SJSA1 (cell line): ENCODE measurements at regions not wholly inside any gene's neighbourhood (a gene's known extent, or its start where the extent isn't known, plus 50 kb on each side); places are given as distances from the start of the nearest gene placed in this dataset.

Experiments used
- DNase-seq, 2 experiments: peaks; one replicate each; pipeline ENCODE4 v3.0.0-alpha.2; 2015 to 2020; ENCODE audit warnings: low spot score in 2 of 2, low read depth in 1 of 2
- H3K27ac ChIP-seq: fragments of 250-450 bp; sonication (Bioruptor Pico); 2 replicates; pipeline ENCODE4 v1.5.1; 2020; ENCODE audit warnings: mild to moderate bottlenecking, moderate library complexity
- H3K27me3 ChIP-seq: fragments of 250-450 bp; sonication (Bioruptor Pico); replicated peaks from 2 replicates; pipeline ENCODE4 v1.5.1; 2020; ENCODE audit warnings: mild to moderate bottlenecking, moderate library complexity
- H3K36me3 ChIP-seq: fragments of 250-450 bp; sonication (Bioruptor Pico); 2 replicates; pipeline ENCODE4 v1.5.1; 2020; ENCODE audit warnings: mild to moderate bottlenecking
- H3K4me1 ChIP-seq: fragments of 250-450 bp; sonication (Bioruptor Pico); replicated peaks from 2 replicates; pipeline ENCODE4 v1.6.1; 2021; ENCODE audit warnings: mild to moderate bottlenecking
- H3K4me3 ChIP-seq: fragments of 250-450 bp; sonication (Bioruptor Pico); 2 replicates; pipeline ENCODE4 v1.5.1; 2020; ENCODE audit warnings: mild to moderate bottlenecking
- H3K9me3 ChIP-seq: fragments of 250-450 bp; sonication (Bioruptor Pico); replicated peaks from 2 replicates; pipeline ENCODE4 v1.5.1; 2020; ENCODE audit warnings: mild to moderate bottlenecking

GRCh38 chr18:73261923-73262322 lies 394.1 kb upstream of the NETO1 start:
- H3K4me3 ChIP-seq, result no peak overlapping the region
- 0 out of 2 replicates have a peak, but pooled peaks cover 4% of the 10 kb centered on the region for H3K27me3 ChIP-seq
- H3K27ac ChIP-seq, result no peak overlapping the region
- no peaks in the 10 kb centered on the region for H3K4me1 ChIP-seq
- H3K36me3 ChIP-seq, result no peaks in the 10 kb centered on the region
- DNase-seq, result no peak
- H3K9me3 ChIP-seq, result no peaks in the 10 kb centered on the region

DNA sequence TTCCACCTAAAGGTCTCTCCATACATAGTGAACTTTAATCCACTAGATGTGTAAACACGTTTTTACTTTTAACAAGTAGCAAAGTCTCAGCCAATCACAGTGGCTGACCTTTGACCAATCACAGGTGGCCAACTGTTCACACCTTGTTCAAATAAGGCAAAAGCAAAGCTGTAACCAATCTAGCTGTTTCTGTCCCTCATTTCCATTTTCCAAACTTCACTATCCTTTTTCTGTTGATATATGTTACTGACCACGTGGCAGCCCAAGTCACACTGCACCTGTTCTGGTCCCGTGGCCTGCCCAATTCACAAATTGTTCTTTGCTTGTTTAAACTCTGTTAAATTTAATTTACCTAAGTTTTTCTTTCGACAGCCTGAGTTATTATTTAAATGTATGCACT lies 393.5 kb upstream of the NETO1 start:
- Histone ChIP-seq H3K4me1 (no peaks in the 10 kb centered on the region), H3K4me3 (no peak overlapping the region), H3K27me3 (0 out of 2 replicates have a peak, but pooled peaks cover 3% of the 10 kb centered on the region), H3K9me3 (no peaks in the 10 kb centered on the region), H3K27ac (no peak overlapping the region), H3K36me3 (no peaks in the 10 kb centered on the region)
- no peak for DNase-seq

- no peak for DNase-seq
- Histone ChIP-seq H3K27ac (no peak overlapping the region), H3K4me1 (no peaks in the 10 kb centered on the region), H3K9me3 (no peaks in the 10 kb centered on the region), H3K4me3 (no peak overlapping the region), H3K27me3 (no peaks in the 10 kb centered on the region), H3K36me3 (no peaks in the 10 kb centered on the region)
Observed at GRCh38 chr18:73258375-73259087, 390.7 kb upstream of the NETO1 start.

- H3K27ac ChIP-seq, result no peak overlapping the region
- H3K36me3 ChIP-seq, result no peaks in the 10 kb centered on the region
- no peak overlapping the region for H3K4me3 ChIP-seq
- DNase-seq, result no peak
- no peaks in the 10 kb centered on the region for H3K27me3 ChIP-seq
- no peaks in the 10 kb centered on the region for H3K4me1 ChIP-seq
- H3K9me3 ChIP-seq, result no peaks in the 10 kb centered on the region
Observed at GRCh38 chr18:73254564-73254963, 386.8 kb upstream of the NETO1 start.

DNA sequence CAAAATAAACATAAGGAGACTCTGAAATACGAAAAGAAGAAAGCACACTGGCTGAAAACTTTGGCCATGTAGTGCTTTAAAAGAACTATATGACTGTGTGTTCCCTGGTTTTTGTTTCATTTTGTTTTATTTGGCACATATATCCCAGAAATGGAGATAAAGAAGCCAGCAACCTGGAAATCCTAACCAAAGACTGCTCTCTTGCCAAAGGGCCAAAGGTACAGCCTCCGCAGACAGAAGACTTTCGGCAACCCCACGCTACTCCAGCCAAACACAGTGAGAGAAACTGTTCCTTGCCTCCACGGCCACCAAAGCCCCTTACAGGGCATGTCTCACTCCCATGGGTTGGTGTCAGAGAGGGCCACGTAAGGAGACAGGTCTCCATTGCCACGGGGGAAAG lies 381.2 kb upstream of the NETO1 start:
- Histone ChIP-seq H3K27me3 (no peaks in the 10 kb centered on the region), H3K36me3 (no peaks in the 10 kb centered on the region), H3K9me3 (no peaks in the 10 kb centered on the region), H3K27ac (no peak overlapping the region), H3K4me3 (no peak overlapping the region), H3K4me1 (no peaks in the 10 kb centered on the region)
- DNase-seq, result no peak

DNA sequence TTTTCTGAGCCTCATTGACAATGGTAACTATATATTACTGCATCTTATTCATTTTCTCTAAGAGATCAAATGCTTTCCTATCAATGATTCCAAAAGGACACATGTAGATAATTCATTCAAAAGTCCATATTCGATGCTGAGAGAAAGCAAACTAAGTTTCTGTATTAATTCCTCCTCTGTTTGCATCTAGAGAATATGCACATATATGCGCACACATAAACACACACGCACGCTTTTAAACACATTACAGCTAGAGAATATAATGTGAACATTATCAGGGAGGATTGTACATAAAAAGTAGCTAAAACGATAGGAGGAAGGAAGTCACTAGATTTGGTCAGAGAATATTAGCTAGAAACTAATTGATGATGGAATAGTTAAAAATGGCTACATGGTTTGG lies 379.0 kb upstream of the NETO1 start:
- H3K4me1 ChIP-seq, result no peaks in the 10 kb centered on the region

DNA sequence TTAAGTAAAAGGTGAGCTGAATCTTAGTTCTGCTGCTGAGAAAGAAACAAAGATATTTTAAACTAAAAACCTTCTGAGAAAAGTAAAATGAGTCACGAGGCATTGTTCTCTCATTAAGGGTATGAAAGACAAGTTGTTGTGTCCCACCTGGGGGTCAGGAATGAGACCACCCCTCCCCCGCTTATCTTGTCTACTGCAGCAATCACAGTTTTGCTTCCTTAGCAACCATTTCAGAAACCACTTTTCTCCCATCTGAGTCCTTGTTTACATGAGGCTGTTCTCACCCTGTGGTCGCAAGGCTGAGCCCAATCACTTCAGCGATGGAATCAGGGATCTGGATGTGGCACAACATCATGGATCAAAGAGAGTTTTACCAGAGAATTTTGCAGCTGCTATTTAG lies 377.6 kb upstream of the NETO1 start:
- no peaks in the 10 kb centered on the region for H3K36me3 ChIP-seq
- no peaks in the 10 kb centered on the region for H3K27me3 ChIP-seq
- H3K9me3 ChIP-seq, result no peaks in the 10 kb centered on the region
- H3K27ac ChIP-seq, result no peak overlapping the region
- H3K4me1 ChIP-seq, result no peaks in the 10 kb centered on the region
- no peak for DNase-seq
- H3K4me3 ChIP-seq, result no peak overlapping the region

More for the DNA sequence above, 379.0 kb upstream of the NETO1 start:
- H3K27ac ChIP-seq, result no peak overlapping the region
- H3K9me3 ChIP-seq, result no peaks in the 10 kb centered on the region
- H3K4me3 ChIP-seq, result no peak overlapping the region
- no peak for DNase-seq
- no peaks in the 10 kb centered on the region for H3K36me3 ChIP-seq
- no peaks in the 10 kb centered on the region for H3K27me3 ChIP-seq

GRCh38 chr18:73244401-73244800 lies 376.6 kb upstream of the NETO1 start:
- DNase-seq, result no peak

GRCh38 chr18:73240899-73241298 lies 373.1 kb upstream of the NETO1 start:
- Histone ChIP-seq H3K9me3 (no peaks in the 10 kb centered on the region), H3K4me3 (no peak overlapping the region), H3K36me3 (no peaks in the 10 kb centered on the region), H3K27me3 (no peaks in the 10 kb centered on the region), H3K4me1 (no peaks in the 10 kb centered on the region), H3K27ac (no peak overlapping the region)
- DNase-seq, result no peak

More at GRCh38 chr18:73244401-73244800, 376.6 kb upstream of the NETO1 start:
- no peaks in the 10 kb centered on the region for H3K27me3 ChIP-seq
- no peak overlapping the region for H3K4me3 ChIP-seq
- H3K9me3 ChIP-seq, result no peaks in the 10 kb centered on the region
- H3K4me1 ChIP-seq, result no peaks in the 10 kb centered on the region
- H3K27ac ChIP-seq, result no peak overlapping the region
- no peaks in the 10 kb centered on the region for H3K36me3 ChIP-seq

- no peak for DNase-seq
- no peaks in the 10 kb centered on the region for H3K4me1 ChIP-seq
- H3K9me3 ChIP-seq, result no peaks in the 10 kb centered on the region; the same call in 1 of the 2 replicates
- no peaks in the 10 kb centered on the region for H3K27me3 ChIP-seq
- H3K36me3 ChIP-seq, result no peaks in the 10 kb centered on the region
- no peak overlapping the region for H3K4me3 ChIP-seq
- no peak overlapping the region for H3K27ac ChIP-seq
Observed at GRCh38 chr18:73235921-73236320, 368.1 kb upstream of the NETO1 start.

- no peaks in the 10 kb centered on the region; the same call in 1 of the 2 replicates for H3K9me3 ChIP-seq
- no peaks in the 10 kb centered on the region for H3K4me1 ChIP-seq
- no peaks in the 10 kb centered on the region for H3K27me3 ChIP-seq
- H3K36me3 ChIP-seq, result no peaks in the 10 kb centered on the region
- no peak overlapping the region for H3K27ac ChIP-seq
- DNase-seq, result peak in 1 of 2 experiments; percentile 19
- no peak overlapping the region for H3K4me3 ChIP-seq
Observed at GRCh38 chr18:73235491-73235890, 367.7 kb upstream of the NETO1 start.

- Histone ChIP-seq H3K36me3 (no peaks in the 10 kb centered on the region), H3K27me3 (no peaks in the 10 kb centered on the region), H3K9me3 (no peaks in the 10 kb centered on the region; the same call in 1 of the 2 replicates), H3K27ac (no peak overlapping the region), H3K4me1 (no peaks in the 10 kb centered on the region), H3K4me3 (no peak overlapping the region)
- no peak for DNase-seq
Observed at GRCh38 chr18:73232933-73233332, 365.1 kb upstream of the NETO1 start.

- Histone ChIP-seq H3K4me1 (no peaks in the 10 kb centered on the region), H3K27ac (no peak overlapping the region), H3K36me3 (no peaks in the 10 kb centered on the region), H3K4me3 (no peak overlapping the region), H3K27me3 (no peaks in the 10 kb centered on the region), H3K9me3 (0 out of 2 replicates have a peak, but pooled peaks cover 2% of the 10 kb centered on the region)
- no peak for DNase-seq
Observed at GRCh38 chr18:73220663-73221062, 352.9 kb upstream of the NETO1 start.

GRCh38 chr18:73218293-73218692 lies 350.5 kb upstream of the NETO1 start:
- Histone ChIP-seq H3K27ac (no peak overlapping the region), H3K9me3 (0 out of 2 replicates have a peak, but pooled peaks cover 2% of the 10 kb centered on the region), H3K4me1 (no peaks in the 10 kb centered on the region), H3K36me3 (no peaks in the 10 kb centered on the region), H3K27me3 (no peaks in the 10 kb centered on the region), H3K4me3 (no peak overlapping the region)
- DNase-seq, result no peak

DNA sequence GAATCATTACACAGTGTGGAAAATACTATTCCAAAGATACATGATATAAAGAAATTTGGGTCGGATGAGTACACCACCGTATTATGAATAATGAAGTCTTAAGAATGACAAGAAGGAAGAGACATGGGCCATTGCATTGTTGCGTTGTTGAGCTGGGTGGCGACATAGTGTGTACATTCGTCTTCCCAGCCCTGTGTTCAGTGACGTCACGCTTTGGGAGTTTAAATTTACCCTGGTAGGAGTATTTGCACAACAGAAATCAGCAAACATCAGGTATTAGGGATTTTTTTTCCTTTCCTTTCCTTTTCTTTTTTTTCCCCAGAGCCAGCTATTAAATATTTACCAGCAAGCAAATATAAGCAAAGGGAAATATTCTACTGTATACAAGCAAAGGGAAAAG lies 347.2 kb upstream of the NETO1 start:
- H3K27me3 ChIP-seq, result no peaks in the 10 kb centered on the region
- no peaks in the 10 kb centered on the region for H3K36me3 ChIP-seq
- H3K9me3 ChIP-seq, result 0 out of 2 replicates have a peak, but pooled peaks cover 2% of the 10 kb centered on the region
- H3K4me3 ChIP-seq, result no peak overlapping the region
- H3K27ac ChIP-seq, result no peak overlapping the region
- DNase-seq, result no peak
- no peaks in the 10 kb centered on the region for H3K4me1 ChIP-seq
